CD4-positive, alpha-beta T cell treated with Interleukin-6 at 100 ng/mL for 8 hours (primary cell): ENCODE measurements at regions not wholly inside any gene's neighbourhood (a gene's known extent, or its start where the extent isn't known, plus 50 kb on each side); places are given as distances from the start of the nearest gene placed in this dataset.

Experiments used
- DNase-seq: peaks from one replicate; pipeline ENCODE4 v3.0.0-alpha.2; 2020; ENCODE audit warnings: mixed read lengths, low spot score

DNA sequence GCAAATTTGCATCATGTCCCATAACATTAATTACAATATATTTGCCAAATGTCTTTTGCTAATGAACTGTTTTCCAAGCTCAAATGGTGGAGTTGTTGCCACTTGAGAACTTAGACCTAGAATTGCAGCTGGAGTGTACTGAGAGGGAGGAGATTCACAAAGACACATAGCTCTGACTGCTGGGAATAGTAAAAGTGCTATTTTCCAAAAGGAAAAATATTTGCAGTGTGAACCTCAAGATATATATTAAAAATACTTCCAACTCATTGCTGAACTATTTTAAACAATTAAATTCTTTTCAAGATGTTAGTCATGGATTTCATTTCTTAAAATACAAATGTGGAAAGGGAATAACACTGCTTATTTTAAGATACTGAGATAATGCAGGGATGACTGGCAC lies 666.8 kb upstream of the ARPP21 start:
- no peak for DNase-seq

GRCh38 chr3:34973586-34973985 lies 665.7 kb upstream of the ARPP21 start:
- no peak for DNase-seq

DNA sequence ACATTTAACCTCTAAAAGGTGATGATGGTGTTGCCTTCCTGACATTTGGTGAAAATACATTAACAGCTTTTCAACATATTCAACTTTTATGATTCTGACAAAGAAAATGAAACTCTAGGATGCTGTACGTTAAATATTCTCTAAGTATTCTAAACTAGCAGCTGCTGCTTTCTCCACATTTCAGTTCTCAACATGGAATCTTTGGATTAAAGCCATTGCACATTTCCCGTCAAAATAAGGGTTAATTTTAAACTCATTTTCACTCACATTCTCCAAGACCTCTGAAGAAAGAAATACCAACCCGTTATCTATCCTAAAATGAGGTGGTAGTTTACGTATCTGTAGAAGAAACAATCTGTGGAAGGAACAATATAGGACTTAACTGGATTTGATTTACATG lies 655.7 kb upstream of the ARPP21 start:
- no peak for DNase-seq

GRCh38 chr3:34988296-34988695 lies 651.0 kb upstream of the ARPP21 start:
- DNase-seq: no peak

DNA sequence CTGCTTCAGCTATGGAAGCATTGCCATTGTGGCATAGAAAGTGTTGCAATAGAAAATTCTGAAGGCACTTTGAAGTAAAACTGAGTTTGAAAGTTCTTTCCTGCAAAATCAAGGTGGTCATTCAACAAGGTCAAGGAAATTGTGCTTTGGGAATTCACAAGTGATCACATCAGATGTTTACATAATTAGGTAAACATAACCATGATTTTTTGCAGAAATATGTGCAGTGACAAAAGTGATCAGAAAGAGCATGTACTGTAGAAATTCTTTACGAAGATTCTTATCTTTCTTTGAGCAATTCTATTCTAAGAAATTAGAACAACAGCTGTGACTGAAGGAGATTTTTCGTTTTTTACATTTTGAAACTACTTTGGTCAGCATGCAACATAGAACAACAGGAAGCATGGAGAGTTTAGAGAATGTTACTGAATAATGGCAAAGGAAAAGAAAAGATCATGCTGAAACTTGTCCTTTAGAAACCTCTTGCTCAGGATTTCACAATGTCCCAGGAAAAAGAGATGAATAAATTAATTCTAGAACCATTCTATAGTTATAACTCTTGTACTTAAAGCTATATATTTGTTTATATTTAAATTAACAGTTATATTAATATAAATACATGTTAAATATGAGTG lies 643.4 kb upstream of the ARPP21 start:
- DNase-seq: no peak

DNA sequence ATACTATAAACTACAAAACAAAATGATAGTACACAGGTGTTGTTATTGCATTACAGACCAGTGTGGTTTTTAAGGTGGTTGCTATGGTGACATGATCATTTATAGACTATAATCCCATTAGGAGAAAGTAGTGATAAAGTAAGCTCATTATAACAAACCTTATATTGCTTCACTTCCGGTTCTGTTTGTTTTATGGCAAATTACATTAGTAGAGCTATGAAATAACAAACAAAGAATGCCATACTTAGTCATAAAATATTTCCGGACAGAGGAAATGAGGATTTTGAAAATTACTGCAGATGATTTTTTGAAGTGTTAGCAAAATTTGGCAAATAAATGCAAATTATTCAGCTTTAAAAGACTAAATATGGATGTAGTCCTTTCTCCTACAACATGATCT lies 640.4 kb upstream of the ARPP21 start:
- no peak for DNase-seq

- no peak for DNase-seq
These were observed 627.1 kb upstream of the ARPP21 start for GRCh38 chr3:35012214-35012613.

DNA sequence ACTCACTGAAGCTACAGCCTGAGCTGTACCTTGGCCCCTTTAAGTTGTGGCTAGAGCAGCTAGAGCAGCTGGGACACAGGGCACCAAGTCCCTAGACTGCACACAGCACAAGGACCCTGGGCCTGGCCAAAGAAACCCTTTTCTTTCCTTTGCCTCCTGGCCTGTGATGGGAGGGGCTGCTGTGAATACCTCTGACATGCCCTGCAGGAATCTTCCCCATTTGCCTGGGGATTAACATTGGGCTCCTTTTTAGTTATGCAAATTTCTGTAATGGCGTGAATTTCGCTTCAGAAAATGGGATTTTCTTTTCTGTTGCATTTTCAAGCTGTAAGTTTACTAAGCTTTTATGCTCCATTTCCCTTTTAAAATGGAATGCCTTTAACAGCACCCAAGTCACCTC lies 611.2 kb upstream of the ARPP21 start:
- no peak for DNase-seq

- no peak for DNase-seq
These were observed 596.9 kb upstream of the ARPP21 start for GRCh38 chr3:35042210-35042991.

GRCh38 chr3:35043040-35043439 lies 596.3 kb upstream of the ARPP21 start:
- DNase-seq: no peak

DNA sequence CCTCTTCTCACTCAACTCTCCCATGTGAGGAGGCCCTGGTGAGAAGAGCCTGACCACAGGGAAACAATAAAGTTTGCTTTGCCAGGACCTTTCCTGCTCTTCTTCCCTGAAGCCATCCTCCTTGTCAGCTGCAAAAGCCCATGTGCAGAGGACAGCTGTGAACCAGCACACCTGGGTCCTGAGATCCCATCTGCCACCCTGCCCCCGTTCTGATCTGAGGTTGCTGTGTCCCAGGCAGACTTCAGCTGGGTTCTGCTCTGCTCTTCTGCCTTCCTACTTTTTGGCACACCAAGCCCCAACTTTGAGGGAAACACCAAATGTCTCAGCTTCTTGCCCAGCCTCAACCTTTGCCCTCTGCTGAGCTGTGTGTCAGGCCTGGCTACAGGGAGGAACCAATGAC lies 595.1 kb upstream of the ARPP21 start:
- DNase-seq: no peak

- no peak for DNase-seq
These were observed 594.2 kb upstream of the ARPP21 start for GRCh38 chr3:35045118-35045517.

- DNase-seq: no peak
These were observed 574.6 kb upstream of the ARPP21 start for GRCh38 chr3:35064761-35065160.

DNA sequence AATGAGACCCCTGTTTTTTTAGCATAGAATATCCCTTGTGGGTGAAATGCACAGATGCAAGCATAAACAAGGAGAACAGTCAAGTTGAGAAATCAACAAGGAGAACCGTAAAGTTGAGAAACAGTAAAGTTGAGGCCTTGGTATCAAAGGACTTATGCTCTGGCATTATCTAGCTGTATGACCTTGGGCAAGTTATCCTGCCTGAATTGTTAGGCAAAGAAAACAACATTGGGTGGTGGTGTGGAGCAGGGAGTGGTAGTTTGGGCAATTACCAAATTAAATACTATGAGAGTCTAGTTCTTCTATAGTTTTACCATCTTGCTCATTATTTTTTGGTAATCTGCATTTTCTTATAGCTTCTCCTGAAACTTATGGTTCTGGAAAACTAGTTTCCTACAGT lies 573.4 kb upstream of the ARPP21 start:
- no peak for DNase-seq

GRCh38 chr3:35067750-35068149 lies 571.6 kb upstream of the ARPP21 start:
- DNase-seq: no peak

- DNase-seq: no peak
These were observed 569.2 kb upstream of the ARPP21 start for GRCh38 chr3:35070088-35070487.

DNA sequence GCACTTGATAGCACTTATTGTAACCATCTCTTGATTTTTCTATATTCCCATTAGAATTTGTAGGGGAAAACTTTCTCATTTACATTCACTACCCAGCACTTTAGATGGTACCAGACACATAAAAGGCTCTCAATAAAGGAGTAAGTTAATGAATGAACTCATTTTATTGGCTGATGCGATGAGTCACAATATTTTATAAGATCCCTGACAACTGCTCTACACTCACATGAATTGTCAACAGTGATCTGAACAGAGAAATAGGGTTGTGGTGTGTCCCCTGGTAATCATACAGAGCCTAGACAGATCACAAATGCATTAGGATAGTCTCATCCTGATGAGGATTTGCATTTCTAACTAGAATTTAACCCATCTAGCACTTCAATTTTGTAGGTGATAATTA lies 567.6 kb upstream of the ARPP21 start:
- no peak for DNase-seq

DNA sequence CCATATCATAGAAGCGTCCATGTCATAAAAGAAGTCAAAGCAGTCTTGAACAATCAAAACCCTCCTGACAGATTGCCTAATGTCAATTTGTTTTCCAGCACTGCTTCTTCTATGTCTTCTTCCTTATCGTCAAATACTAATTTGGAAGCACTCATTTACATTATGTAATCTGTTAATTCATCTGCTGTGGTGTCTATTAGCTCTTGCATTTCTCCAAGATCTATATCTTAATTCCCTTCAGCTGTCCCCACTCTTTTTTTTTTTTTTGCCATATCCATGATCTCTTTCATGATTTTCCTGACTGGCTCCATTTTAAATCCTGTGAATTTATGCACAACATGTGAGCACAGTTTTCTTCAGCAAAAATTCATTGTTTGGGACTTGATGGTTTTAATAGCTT lies 560.5 kb upstream of the ARPP21 start:
- DNase-seq: no peak

DNA sequence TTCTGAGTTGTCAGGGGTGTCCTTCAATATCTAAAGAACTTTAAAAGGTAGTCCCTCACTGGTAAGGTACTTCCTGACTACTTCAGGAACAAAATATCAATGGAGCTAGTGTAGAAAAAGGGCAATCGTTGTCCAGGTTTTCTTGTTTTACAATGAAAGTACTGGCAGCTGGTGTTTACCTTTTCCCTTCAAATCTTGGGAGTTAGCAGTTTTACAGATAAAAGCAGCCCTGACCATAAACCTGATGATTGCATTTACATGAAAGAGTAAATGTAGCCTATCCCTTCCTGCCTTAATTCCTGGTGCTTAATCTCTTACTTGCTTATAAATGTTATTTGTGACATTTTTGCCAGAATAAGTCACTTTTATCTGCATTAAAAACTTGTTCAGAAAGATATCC lies 559.9 kb upstream of the ARPP21 start:
- DNase-seq: no peak

GRCh38 chr3:35081899-35082298 lies 557.4 kb upstream of the ARPP21 start:
- DNase-seq: no peak

DNA sequence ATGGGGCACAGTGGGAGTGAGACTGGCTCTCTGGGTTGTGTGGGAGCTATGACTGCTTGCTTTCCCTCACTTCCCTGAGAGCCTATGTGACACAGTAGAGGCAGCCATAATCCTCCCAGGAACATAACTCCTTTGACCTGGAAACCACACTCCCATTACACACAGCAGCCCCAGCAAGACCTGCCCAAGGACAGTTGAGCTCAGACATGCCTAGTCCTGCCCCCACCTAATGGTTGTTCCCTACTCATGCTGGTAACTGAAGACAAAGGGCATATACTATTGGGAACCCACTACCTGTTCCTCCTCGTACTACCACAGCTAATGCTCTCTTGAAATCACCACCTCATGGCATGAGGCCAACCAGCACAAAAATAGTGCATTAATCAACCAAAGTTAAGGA lies 550.4 kb upstream of the ARPP21 start:
- no peak for DNase-seq

- no peak for DNase-seq
These were observed 524.6 kb upstream of the ARPP21 start for GRCh38 chr3:35114686-35115085.

GRCh38 chr3:35120026-35120425 lies 519.3 kb upstream of the ARPP21 start:
- DNase-seq: no peak

DNA sequence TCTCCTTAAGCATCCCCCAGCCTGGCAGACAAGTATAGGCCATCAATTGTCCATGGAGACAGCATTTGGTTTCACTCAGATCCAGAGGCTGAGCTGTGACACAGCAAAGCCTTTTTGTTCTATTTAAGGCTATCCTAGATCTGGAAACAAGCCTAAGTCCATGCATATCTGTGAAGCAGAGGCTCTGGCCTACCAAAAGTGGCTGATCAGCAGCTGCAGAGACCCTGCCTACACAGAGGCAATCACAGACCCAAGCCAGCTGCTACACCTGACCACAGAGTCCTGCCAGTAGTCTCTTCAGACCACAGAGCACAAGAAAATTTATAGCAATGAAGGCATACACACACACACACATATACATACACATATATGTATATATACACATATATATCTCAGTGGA lies 501.7 kb upstream of the ARPP21 start:
- no peak for DNase-seq
